Vagina (tissue), 2 donors: ENCODE measurements at regions not wholly inside any gene's neighbourhood (a gene's known extent, or its start where the extent isn't known, plus 50 kb on each side); places are given as distances from the start of the nearest gene placed in this dataset.

ENCODE experiments used
- DNase-seq, 2 donors: peaks; one replicate each; pipeline ENCODE4 v3.0.0-alpha.2; 2017; ENCODE audit errors: extremely low spot score in 2 of 2
- H3K27ac ChIP-seq: fragments of 200-600 bp; sonication (generic); one replicate; pipeline ENCODE4 v1.5.1; 2019
- H3K27me3 ChIP-seq: fragments of 200-600 bp; sonication (generic); one replicate; pipeline ENCODE4 v1.5.1; 2019
- H3K36me3 ChIP-seq, 2 donors: fragments of 200-600 bp; sonication (generic); one replicate each; pipeline ENCODE4 v1.5.1; 2017 to 2019
- H3K4me1 ChIP-seq: fragments of 200-600 bp; sonication (generic); one replicate; pipeline ENCODE4 v1.5.1; 2019
- H3K4me3 ChIP-seq, 2 donors: fragments of 200-600 bp; sonication (generic); 1 replicate in 1 of 2; 2 replicates in 1 of 2; pipeline ENCODE4 v1.5.1; 2016 to 2019
- H3K9me3 ChIP-seq: fragments of 200-600 bp; sonication (generic); one replicate; pipeline ENCODE4 v1.5.1; 2019
- CTCF ChIP-seq, 3 experiments: fragments of 450-650 bp in 2 of 3; fragments of 200-600 bp in 1 of 3; sonication (generic) in 1 of 3; IDR thresholded peaks; one replicate each; pipeline ENCODE4 v1.5.1; 2017 to 2019; ENCODE audit warnings: antibody characterized with exemption in 3 of 3, mild to moderate bottlenecking in 2 of 3, moderate library complexity in 2 of 3
- POLR2A ChIP-seq, 2 donors: fragments of 450-650 bp; IDR thresholded peaks; one replicate each; pipeline ENCODE4 v1.6.1; 2017; ENCODE audit warnings: antibody characterized with exemption in 2 of 2, mild to moderate bottlenecking in 2 of 2, moderate library complexity in 2 of 2
- POLR2AphosphoS5 ChIP-seq, 2 donors: sonication (generic); formaldehyde crosslinking; IDR thresholded peaks; one replicate each; pipeline ENCODE4 v1.9.0; 2017; ENCODE audit warnings: antibody characterized with exemption in 2 of 2, mild to moderate bottlenecking in 2 of 2, low read depth in 1 of 2; ENCODE audit not compliant: insufficient read depth in 1 of 2
- intact Hi-C: fragments of 100-400 bp; cut with DNase I; formaldehyde crosslinking; loops from one replicate; pipeline ENCODE4 v1.15.1; 2023

GRCh38 chr5:99835791-99836190, 699.4 kb upstream of the FAM174A start:
- no peaks in the 10 kb centered on the region for H3K9me3 ChIP-seq
- no peaks in the 10 kb centered on the region for H3K4me1 ChIP-seq
- no peak overlapping the region for H3K4me3 ChIP-seq
- no peak overlapping the region for H3K27ac ChIP-seq
- no peaks in the 10 kb centered on the region for H3K36me3 ChIP-seq
- intact Hi-C loops: no loop called here
- no peaks in the 10 kb centered on the region for H3K27me3 ChIP-seq
- TF ChIP-seq POLR2AphosphoS5 (IDR thresholded peaks at IDR 0.05; ENCODE audit: insufficient read depth in 1 of 2, low read depth in 1 of 2) (no peak), POLR2A (IDR thresholded peaks at IDR 0.05) (no peak), CTCF (IDR thresholded peaks at IDR 0.05) (no peak)
- DNase-seq: no peak

- no peaks in the 10 kb centered on the region for H3K36me3 ChIP-seq
- intact Hi-C loops: no loop called here
- TF ChIP-seq POLR2A (IDR thresholded peaks at IDR 0.05) (no peak), POLR2AphosphoS5 (IDR thresholded peaks at IDR 0.05; ENCODE audit: insufficient read depth in 1 of 2, low read depth in 1 of 2) (no peak), CTCF (IDR thresholded peaks at IDR 0.05) (no peak)
- no peak overlapping the region for H3K27ac ChIP-seq
- H3K4me3 ChIP-seq: no peak overlapping the region
- no peaks in the 10 kb centered on the region for H3K9me3 ChIP-seq
- H3K4me1 ChIP-seq: no peaks in the 10 kb centered on the region
- no peaks in the 10 kb centered on the region for H3K27me3 ChIP-seq
- no peak for DNase-seq
Measured at GRCh38 chr5:99827136-99827535, 708.0 kb upstream of the FAM174A start.

DNA sequence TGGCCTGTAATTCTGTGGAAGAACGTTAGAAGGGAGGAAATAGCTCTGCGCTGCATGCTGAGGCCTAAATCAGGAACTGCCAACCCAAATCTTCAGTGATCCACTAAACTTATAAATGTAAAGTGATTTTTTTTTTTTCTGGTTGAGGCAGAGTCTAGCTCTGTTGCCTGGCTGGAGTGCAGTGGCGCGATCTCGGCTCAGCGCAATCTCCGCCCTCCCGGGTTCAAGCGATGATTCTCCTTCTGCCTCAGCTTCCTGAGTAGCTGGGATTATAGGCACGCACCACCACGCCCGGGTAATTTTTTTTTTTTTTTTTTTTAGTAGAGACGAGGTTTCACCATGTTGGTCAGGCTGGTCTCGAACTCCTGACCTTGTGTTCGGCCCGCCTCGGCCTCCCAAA, 717.4 kb upstream of the FAM174A start:
- DNase-seq: no peak
- TF ChIP-seq POLR2A (IDR thresholded peaks at IDR 0.05): no peak
- TF ChIP-seq POLR2AphosphoS5 (IDR thresholded peaks at IDR 0.05; ENCODE audit: insufficient read depth in 1 of 2, low read depth in 1 of 2): no peak
- TF ChIP-seq CTCF (IDR thresholded peaks at IDR 0.05): no peak

GRCh38 chr5:99814321-99815063, 720.7 kb upstream of the FAM174A start:
- intact Hi-C loops: no loop called here
- Histone ChIP-seq H3K4me1 (no peaks in the 10 kb centered on the region), H3K27ac (no peak overlapping the region), H3K4me3 (no peak overlapping the region), H3K36me3 (no peaks in the 10 kb centered on the region), H3K9me3 (no peaks in the 10 kb centered on the region), H3K27me3 (no peaks in the 10 kb centered on the region)
- DNase-seq: no peak
- no peak for TF ChIP-seq POLR2AphosphoS5 (IDR thresholded peaks at IDR 0.05; ENCODE audit: insufficient read depth in 1 of 2, low read depth in 1 of 2)
- TF ChIP-seq CTCF (IDR thresholded peaks at IDR 0.05): no peak
- no peak for TF ChIP-seq POLR2A (IDR thresholded peaks at IDR 0.05)

More for the DNA sequence above, 717.4 kb upstream of the FAM174A start:
- no peaks in the 10 kb centered on the region for H3K4me1 ChIP-seq
- H3K27ac ChIP-seq: no peak overlapping the region
- intact Hi-C loops: no loop called here
- no peaks in the 10 kb centered on the region for H3K36me3 ChIP-seq
- H3K9me3 ChIP-seq: no peaks in the 10 kb centered on the region
- no peak overlapping the region for H3K4me3 ChIP-seq
- no peaks in the 10 kb centered on the region for H3K27me3 ChIP-seq

DNA sequence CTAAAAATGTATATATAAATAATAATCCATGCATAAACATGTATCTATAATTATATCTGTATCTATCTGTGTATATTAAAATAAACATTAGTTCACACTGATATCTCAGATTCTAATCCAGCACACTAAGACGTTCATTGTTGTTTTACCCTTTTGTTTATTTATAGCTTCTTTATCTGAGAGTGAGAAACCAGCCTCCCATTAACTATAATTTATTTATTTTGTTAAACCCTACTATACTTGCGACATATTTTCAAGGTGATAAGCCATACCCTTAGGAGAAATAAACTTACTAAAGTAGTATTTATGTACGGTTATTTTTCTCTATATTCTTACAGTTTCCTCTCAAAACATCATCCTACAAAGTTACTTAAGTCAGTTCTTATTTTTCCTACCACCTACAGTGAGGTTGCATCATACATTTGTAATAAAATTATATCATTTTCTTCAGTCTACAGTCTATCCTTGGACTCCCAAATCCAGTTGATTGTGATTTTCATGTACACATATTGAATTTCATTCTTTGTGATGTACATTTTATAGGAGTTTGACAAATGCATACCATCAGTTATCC, 726.4 kb upstream of the FAM174A start:
- Histone ChIP-seq H3K27me3 (no peaks in the 10 kb centered on the region), H3K9me3 (no peaks in the 10 kb centered on the region), H3K4me1 (no peaks in the 10 kb centered on the region), H3K36me3 (no peaks in the 10 kb centered on the region), H3K4me3 (no peak overlapping the region), H3K27ac (no peak overlapping the region)
- intact Hi-C loops: no loop called here
- TF ChIP-seq POLR2AphosphoS5 (IDR thresholded peaks at IDR 0.05; ENCODE audit: insufficient read depth in 1 of 2, low read depth in 1 of 2): no peak
- no peak for TF ChIP-seq POLR2A (IDR thresholded peaks at IDR 0.05)
- no peak for TF ChIP-seq CTCF (IDR thresholded peaks at IDR 0.05)
- no peak for DNase-seq
